GM21576 (cell line): ENCODE measurements at regions not wholly inside any gene's neighbourhood (a gene's known extent, or its start where the extent isn't known, plus 50 kb on each side); places are given as distances from the start of the nearest gene placed in this dataset.

Experiments
- ATAC-seq: cut with Tn5 transposase; IDR thresholded peaks from one replicate; pipeline ENCODE4 v1.9.1; 2021; ENCODE audit warnings: mild to moderate bottlenecking, moderate library complexity; ENCODE audit not compliant: unreplicated experiment

- ATAC-seq, result no peak
These were observed 607.9 kb upstream of the USP15 start for GRCh38 chr12:61652265-61652664.

- ATAC-seq, result no peak
These were observed 605.5 kb upstream of the USP15 start for GRCh38 chr12:61654698-61655097.

- ATAC-seq, result no peak
These were observed 605.0 kb upstream of the USP15 start for GRCh38 chr12:61655241-61655640.

- ATAC-seq, result no peak
These were observed 592.5 kb upstream of the USP15 start for GRCh38 chr12:61667676-61668075.

GRCh38 chr12:61676520-61676919, 583.7 kb upstream of the USP15 start:
- no peak for ATAC-seq

- ATAC-seq, result no peak
These were observed 572.8 kb upstream of the USP15 start for GRCh38 chr12:61687407-61687806.

GRCh38 chr12:61694214-61694613, 566.0 kb upstream of the USP15 start:
- no peak for ATAC-seq

- ATAC-seq, result no peak
These were observed 558.7 kb upstream of the USP15 start for GRCh38 chr12:61701471-61701870.

- ATAC-seq, result no peak
These were observed 553.4 kb upstream of the USP15 start for GRCh38 chr12:61706783-61707182.

- no peak for ATAC-seq
These were observed 547.1 kb upstream of the USP15 start for GRCh38 chr12:61713121-61713520.

- ATAC-seq, result no peak
These were observed 542.2 kb upstream of the USP15 start for GRCh38 chr12:61717986-61718385.

- no peak for ATAC-seq
These were observed 520.3 kb upstream of the USP15 start for GRCh38 chr12:61739925-61740324.

GRCh38 chr12:61750604-61751003, 509.6 kb upstream of the USP15 start:
- ATAC-seq, result no peak

- no peak for ATAC-seq
These were observed 506.0 kb upstream of the USP15 start for GRCh38 chr12:61754214-61754613.

GRCh38 chr12:61757831-61758505, 502.2 kb upstream of the USP15 start:
- no peak for ATAC-seq

- no peak for ATAC-seq
These were observed 501.5 kb upstream of the USP15 start for GRCh38 chr12:61758661-61759060.

- ATAC-seq, result no peak
These were observed 494.3 kb upstream of the USP15 start for GRCh38 chr12:61765926-61766325.

- ATAC-seq, result no peak
These were observed 479.8 kb upstream of the USP15 start for GRCh38 chr12:61780435-61780834.

- ATAC-seq, result no peak
These were observed 479.1 kb upstream of the USP15 start for GRCh38 chr12:61781021-61781581.

GRCh38 chr12:61796846-61797245, 463.4 kb upstream of the USP15 start:
- ATAC-seq, result no peak

- ATAC-seq, result no peak
These were observed 462.9 kb upstream of the USP15 start for GRCh38 chr12:61797266-61797665.

- ATAC-seq, result no peak
These were observed 461.4 kb upstream of the USP15 start for GRCh38 chr12:61798778-61799177.

GRCh38 chr12:61804301-61804700, 455.9 kb upstream of the USP15 start:
- ATAC-seq, result no peak
